Smooth muscle cell (in vitro differentiated cells): ENCODE measurements at regions not wholly inside any gene's neighbourhood (a gene's known extent, or its start where the extent isn't known, plus 50 kb on each side); places are given as distances from the start of the nearest gene placed in this dataset.

Experiments used
- DNase-seq: peaks from one replicate; lab custom pipeline; 2025; ENCODE audit not compliant: unreplicated experiment; lab: John Stamatoyannopoulos, UW
- H2AFZ ChIP-seq: fragments of 200-600 bp; sonication (generic); 2 replicates; pipeline ENCODE4 v1.6.0; 2016; ENCODE audit warnings: antibody characterized with exemption, low read depth, mild to moderate bottlenecking
- H3F3A ChIP-seq: fragments of 200-600 bp; sonication (generic); 2 replicates; pipeline ENCODE4 v1.6.0; 2017; ENCODE audit warnings: antibody characterized with exemption, low read depth
- H3K27ac ChIP-seq: fragments of 200-600 bp; sonication (generic); 2 replicates; pipeline ENCODE4 v1.5.1; 2016; ENCODE audit warnings: low read depth, mild to moderate bottlenecking
- H3K27me3 ChIP-seq: fragments of 200-600 bp; sonication (generic); 2 replicates; pipeline ENCODE4 v1.6.1; 2016; ENCODE audit warnings: low read depth, mild to moderate bottlenecking
- H3K36me3 ChIP-seq: fragments of 200-600 bp; sonication (generic); 2 replicates; pipeline ENCODE4 v1.5.1; 2016; ENCODE audit warnings: low read depth
- H3K4me1 ChIP-seq: fragments of 200-600 bp; sonication (generic); 2 replicates; pipeline ENCODE4 v1.5.1; 2016; ENCODE audit warnings: low read depth
- H3K4me2 ChIP-seq: fragments of 200-600 bp; sonication (generic); 2 replicates; pipeline ENCODE4 v1.6.0; 2016; ENCODE audit warnings: mild to moderate bottlenecking
- H3K4me3 ChIP-seq: fragments of 200-600 bp; sonication (generic); 2 replicates; pipeline ENCODE4 v1.5.1; 2016; ENCODE audit warnings: mild to moderate bottlenecking
- H3K79me2 ChIP-seq: fragments of 200-600 bp; sonication (generic); 2 replicates; pipeline ENCODE4 v1.6.0; 2016; ENCODE audit warnings: low read depth, mild to moderate bottlenecking
- H3K9ac ChIP-seq: fragments of 200-600 bp; sonication (generic); 2 replicates; pipeline ENCODE4 v1.6.0; 2016; ENCODE audit warnings: low read depth
- H3K9me3 ChIP-seq: fragments of 200-600 bp; sonication (generic); replicated peaks from 2 replicates; pipeline ENCODE4 v1.5.1; 2016; ENCODE audit warnings: low read depth
- H4K20me1 ChIP-seq: fragments of 200-600 bp; sonication (generic); 2 replicates; pipeline ENCODE4 v1.6.0; 2016; ENCODE audit warnings: low read depth
- WGBS: methylation state at CpG from one replicate; pipeline ENCODE4 v1.1.7; 2016; ENCODE audit warnings: low lambda C conversion rate; 5-methylcytosine and 5-hydroxymethylcytosine counted together
- TF ChIP-seq, protein P1 (sequence below): fragments of 200-600 bp; sonication (generic); IDR thresholded peaks from 2 replicates; pipeline ENCODE4 v1.5.1; 2017; ENCODE audit warnings: borderline replicate concordance, mild to moderate bottlenecking, antibody characterized with exemption; ENCODE audit not compliant: insufficient read depth, poor library complexity, severe bottlenecking

- Histone ChIP-seq H3K4me1 (no peaks in the 10 kb centered on the region), H3K4me3 (no peak overlapping the region), H3K36me3 (no peaks in the 10 kb centered on the region), H3K27ac (peak overlapping the region; percentile 54), H4K20me1 (no peaks in the 10 kb centered on the region), H3K79me2 (no peaks in the 10 kb centered on the region), H3K9me3 (no peaks in the 10 kb centered on the region), H2AFZ (no peak overlapping the region), H3F3A (no peaks in the 10 kb centered on the region), H3K4me2 (no peak overlapping the region), H3K9ac (no peak overlapping the region), H3K27me3 (no peaks in the 10 kb centered on the region)
- TF ChIP-seq, protein P1, sequence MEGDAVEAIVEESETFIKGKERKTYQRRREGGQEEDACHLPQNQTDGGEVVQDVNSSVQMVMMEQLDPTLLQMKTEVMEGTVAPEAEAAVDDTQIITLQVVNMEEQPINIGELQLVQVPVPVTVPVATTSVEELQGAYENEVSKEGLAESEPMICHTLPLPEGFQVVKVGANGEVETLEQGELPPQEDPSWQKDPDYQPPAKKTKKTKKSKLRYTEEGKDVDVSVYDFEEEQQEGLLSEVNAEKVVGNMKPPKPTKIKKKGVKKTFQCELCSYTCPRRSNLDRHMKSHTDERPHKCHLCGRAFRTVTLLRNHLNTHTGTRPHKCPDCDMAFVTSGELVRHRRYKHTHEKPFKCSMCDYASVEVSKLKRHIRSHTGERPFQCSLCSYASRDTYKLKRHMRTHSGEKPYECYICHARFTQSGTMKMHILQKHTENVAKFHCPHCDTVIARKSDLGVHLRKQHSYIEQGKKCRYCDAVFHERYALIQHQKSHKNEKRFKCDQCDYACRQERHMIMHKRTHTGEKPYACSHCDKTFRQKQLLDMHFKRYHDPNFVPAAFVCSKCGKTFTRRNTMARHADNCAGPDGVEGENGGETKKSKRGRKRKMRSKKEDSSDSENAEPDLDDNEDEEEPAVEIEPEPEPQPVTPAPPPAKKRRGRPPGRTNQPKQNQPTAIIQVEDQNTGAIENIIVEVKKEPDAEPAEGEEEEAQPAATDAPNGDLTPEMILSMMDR = no peak
- no peak for DNase-seq
Measured at GRCh38 chr7:34260279-34260678, 354.9 kb downstream of the BMPER start.

DNA sequence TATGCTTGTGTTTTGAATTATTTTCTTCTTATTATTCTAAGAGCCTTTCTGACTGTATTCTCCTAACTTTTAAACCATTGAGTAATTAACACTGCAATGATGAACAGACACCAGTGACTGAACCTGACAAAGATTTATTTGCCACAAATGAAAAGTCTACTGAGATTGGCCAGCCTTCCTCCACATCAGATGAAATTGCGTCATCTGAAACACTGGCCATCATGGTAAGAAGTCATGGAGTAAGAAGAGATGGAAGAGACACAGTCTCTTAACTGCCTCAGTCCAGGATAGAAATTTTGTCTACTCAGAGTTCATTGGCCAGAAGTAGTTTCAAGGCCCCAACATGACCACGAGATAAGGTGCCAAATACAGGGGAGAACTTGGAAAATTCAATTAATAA is 357.8 kb downstream of the BMPER start:
- H3K27ac ChIP-seq = no peak overlapping the region
- H3K4me2 ChIP-seq = no peak overlapping the region
- H3K4me1 ChIP-seq = no peaks in the 10 kb centered on the region
- H3K36me3 ChIP-seq = no peaks in the 10 kb centered on the region
- H3K9ac ChIP-seq = no peak overlapping the region
- H3F3A ChIP-seq = no peaks in the 10 kb centered on the region
- H3K4me3 ChIP-seq = no peak overlapping the region
- no peak for DNase-seq
- no peaks in the 10 kb centered on the region for H4K20me1 ChIP-seq
- H3K79me2 ChIP-seq = no peaks in the 10 kb centered on the region
- H2AFZ ChIP-seq = no peak overlapping the region
- WGBS = 98% methylated on average over 2 of the region's 2 CpGs
- H3K27me3 ChIP-seq = no peaks in the 10 kb centered on the region
- TF ChIP-seq, protein P1 = no peak
- H3K9me3 ChIP-seq = no peaks in the 10 kb centered on the region

- no peaks in the 10 kb centered on the region for H3K79me2 ChIP-seq
- no peaks in the 10 kb centered on the region for H4K20me1 ChIP-seq
- H3F3A ChIP-seq = no peaks in the 10 kb centered on the region
- no peak overlapping the region for H3K27ac ChIP-seq
- H3K36me3 ChIP-seq = no peaks in the 10 kb centered on the region
- no peak overlapping the region for H3K4me2 ChIP-seq
- no peak for DNase-seq
- no peak overlapping the region for H3K9ac ChIP-seq
- no peak overlapping the region for H2AFZ ChIP-seq
- no peaks in the 10 kb centered on the region for H3K27me3 ChIP-seq
- TF ChIP-seq, protein P1 = no peak
- no peak overlapping the region for H3K4me3 ChIP-seq
- H3K9me3 ChIP-seq = no peaks in the 10 kb centered on the region
- H3K4me1 ChIP-seq = peaks cover 5% of the 10 kb centered on the region
- WGBS = 44% methylated on average over 2 of the region's 2 CpGs
Measured at GRCh38 chr7:34269084-34269483, 363.7 kb downstream of the BMPER start.

- H3K4me1 ChIP-seq = no peaks in the 10 kb centered on the region
- no peaks in the 10 kb centered on the region for H3F3A ChIP-seq
- H4K20me1 ChIP-seq = no peaks in the 10 kb centered on the region
- H3K79me2 ChIP-seq = no peaks in the 10 kb centered on the region
- H3K27ac ChIP-seq = no peak overlapping the region
- H3K27me3 ChIP-seq = no peaks in the 10 kb centered on the region
- no peak overlapping the region for H2AFZ ChIP-seq
- no peak overlapping the region for H3K4me3 ChIP-seq
- no peak overlapping the region for H3K4me2 ChIP-seq
- H3K9ac ChIP-seq = no peak overlapping the region
- H3K36me3 ChIP-seq = no peaks in the 10 kb centered on the region
- no peak for DNase-seq
- no peaks in the 10 kb centered on the region for H3K9me3 ChIP-seq
- TF ChIP-seq, protein P1 = no peak
Measured at GRCh38 chr7:34275624-34276023, 370.3 kb downstream of the BMPER start.
